ENCODE measurements at regions not wholly inside any gene's neighbourhood (a gene's known extent, or its start where the extent isn't known, plus 50 kb on each side); places are given as distances from the start of the nearest gene placed in this dataset.
A peak's percentile ranks its signal among the peaks of the same experiment; 100 is the strongest.
"Not testable (repeated sequence)": the region's sequence is repeated elsewhere in the genome, so short reads cannot be mapped to it uniquely, and the experiment has no call there.

GRCh38 chr14:71444030-71444822 is 488.0 kb upstream of the RGS6 start:
- no peak for DNase-seq

GRCh38 chr14:71448431-71449315 is 483.6 kb upstream of the RGS6 start:
- DNase-seq = no peak

GRCh38 chr14:71449316-71450055 is 482.7 kb upstream of the RGS6 start:
- no peak for DNase-seq

- no peak for DNase-seq
Measured at GRCh38 chr14:71451501-71451900, 480.7 kb upstream of the RGS6 start.

GRCh38 chr14:71452539-71452938 is 479.7 kb upstream of the RGS6 start:
- DNase-seq = no peak

GRCh38 chr14:71452987-71453386 is 479.2 kb upstream of the RGS6 start:
- no peak for DNase-seq

- no peak for DNase-seq
Measured at GRCh38 chr14:71454010-71454409, 478.2 kb upstream of the RGS6 start.

- DNase-seq = no peak
Measured at GRCh38 chr14:71454513-71455332, 477.5 kb upstream of the RGS6 start.

- DNase-seq = no peak
Measured at GRCh38 chr14:71460091-71460490, 472.1 kb upstream of the RGS6 start.

- DNase-seq = not testable (repeated sequence)
Measured at GRCh38 chr14:71461617-71462016, 470.6 kb upstream of the RGS6 start.

GRCh38 chr14:71463807-71464206 is 468.4 kb upstream of the RGS6 start:
- DNase-seq = no peak

- DNase-seq = no peak
Measured at GRCh38 chr14:71464840-71465239, 467.4 kb upstream of the RGS6 start.

- DNase-seq = no peak
Measured at GRCh38 chr14:71465316-71465715, 466.9 kb upstream of the RGS6 start.

- no peak for DNase-seq
Measured at GRCh38 chr14:71466251-71466650, 466.0 kb upstream of the RGS6 start.

- DNase-seq = peak in 1 of 2 experiments; percentile 52
Measured at GRCh38 chr14:71466946-71467345, 465.3 kb upstream of the RGS6 start.

GRCh38 chr14:71467361-71467811 is 464.8 kb upstream of the RGS6 start:
- no peak for DNase-seq

GRCh38 chr14:71468701-71469100 is 463.5 kb upstream of the RGS6 start:
- no peak for DNase-seq

GRCh38 chr14:71469643-71470335 is 462.4 kb upstream of the RGS6 start:
- DNase-seq = no peak

GRCh38 chr14:71471634-71472355 is 460.4 kb upstream of the RGS6 start:
- no peak for DNase-seq

GRCh38 chr14:71472356-71473340 is 459.6 kb upstream of the RGS6 start:
- DNase-seq = no peak
